HUES6 (cell line): ENCODE measurements at regions not wholly inside any gene's neighbourhood (a gene's known extent, or its start where the extent isn't known, plus 50 kb on each side); places are given as distances from the start of the nearest gene placed in this dataset.
"Not testable (repeated sequence)": the region's sequence is repeated elsewhere in the genome, so short reads cannot be mapped to it uniquely, and the experiment has no call there.

Experiments
- H3K27ac ChIP-seq: 2 replicates; pipeline ENCODE4 v1.7.0; 2013; ENCODE audit warnings: low read depth, mild to moderate bottlenecking, low read length, inconsistent platforms
- H3K27me3 ChIP-seq: 2 replicates; pipeline ENCODE4 v1.6.1; 2013; ENCODE audit warnings: low read length; ENCODE audit not compliant: control insufficient read depth, insufficient read depth
- H3K36me3 ChIP-seq: 2 replicates; pipeline ENCODE4 v1.6.1; 2013; ENCODE audit warnings: low read length; ENCODE audit not compliant: control insufficient read depth, insufficient read depth
- H3K4me1 ChIP-seq: 2 replicates; pipeline ENCODE4 v1.6.1; 2013; ENCODE audit warnings: low read length; ENCODE audit not compliant: control insufficient read depth, insufficient read depth
- H3K4me3 ChIP-seq: 2 replicates; pipeline ENCODE4 v1.5.1; 2013; ENCODE audit warnings: low read depth, low read length
- H3K9ac ChIP-seq: one replicate; pipeline ENCODE4 v1.6.1; 2013; ENCODE audit warnings: mild to moderate bottlenecking, low read length
- H3K9me3 ChIP-seq: 2 replicates; pipeline ENCODE4 v1.6.1; 2013; ENCODE audit warnings: low read depth, low read length; ENCODE audit not compliant: control insufficient read depth, insufficient read depth

DNA sequence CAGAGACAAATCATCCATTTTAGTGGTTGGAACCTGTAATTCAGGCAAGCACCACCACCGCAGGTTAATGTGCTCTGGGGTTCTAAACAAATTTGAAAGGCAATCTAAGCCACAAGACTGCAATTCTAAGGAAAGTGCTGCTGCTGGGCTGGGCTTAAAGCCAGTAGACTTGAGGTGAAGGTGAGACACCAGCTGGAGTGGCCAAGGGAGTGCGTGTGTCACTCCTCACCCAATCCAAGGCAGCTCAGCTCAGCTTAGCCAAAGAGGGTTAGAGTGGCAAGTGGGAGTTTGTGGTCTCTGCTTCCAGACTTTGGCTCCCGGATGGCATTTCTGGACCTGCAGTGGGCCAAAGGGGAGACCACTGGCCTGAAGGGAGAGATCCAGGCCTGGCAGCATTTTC is 1655.6 kb downstream of the SI start:
- Histone ChIP-seq H3K9me3 (no peaks in the 10 kb centered on the region), H3K27me3 (no peaks in the 10 kb centered on the region), H3K4me1 (no peaks in the 10 kb centered on the region), H3K36me3 (no peaks in the 10 kb centered on the region), H3K4me3 (no peak overlapping the region), H3K27ac (no peak overlapping the region), H3K9ac (no peak overlapping the region)

GRCh38 chr3:163391407-163392181 is 1686.7 kb downstream of the SI start:
- no peaks in the 10 kb centered on the region for H3K9me3 ChIP-seq
- H3K36me3 ChIP-seq, result no peaks in the 10 kb centered on the region
- H3K27ac ChIP-seq, result no peak overlapping the region
- no peaks in the 10 kb centered on the region for H3K4me1 ChIP-seq
- H3K27me3 ChIP-seq, result no peaks in the 10 kb centered on the region
- no peak overlapping the region for H3K9ac ChIP-seq
- H3K4me3 ChIP-seq, result no peak overlapping the region

GRCh38 chr3:163384383-163384782 is 1693.9 kb downstream of the SI start:
- Histone ChIP-seq H3K9ac (no peak overlapping the region), H3K4me1 (no peaks in the 10 kb centered on the region), H3K27ac (no peak overlapping the region), H3K4me3 (no peak overlapping the region), H3K9me3 (no peaks in the 10 kb centered on the region), H3K36me3 (no peaks in the 10 kb centered on the region), H3K27me3 (no peaks in the 10 kb centered on the region)

DNA sequence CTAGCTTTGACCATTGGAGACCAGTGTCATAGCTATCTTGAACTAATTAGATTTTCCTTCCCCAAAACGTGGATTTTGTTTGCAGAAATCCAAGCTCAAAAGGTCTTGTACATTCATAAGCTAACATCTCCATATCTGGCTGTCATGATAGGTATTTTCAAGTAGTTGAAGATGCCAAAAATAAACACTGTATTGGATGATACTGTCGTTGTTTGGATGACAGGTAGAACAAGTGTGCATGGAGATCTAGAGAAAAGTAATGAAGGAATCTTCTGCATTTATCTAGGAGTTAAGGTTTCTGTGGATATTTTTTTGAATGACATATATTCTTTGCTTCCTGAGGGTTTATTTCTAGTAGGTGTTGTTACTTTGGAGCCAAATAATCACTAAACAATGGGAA is 1696.1 kb downstream of the SI start:
- H3K27me3 ChIP-seq, result no peaks in the 10 kb centered on the region
- H3K36me3 ChIP-seq, result no peaks in the 10 kb centered on the region
- H3K4me1 ChIP-seq, result no peaks in the 10 kb centered on the region
- H3K9me3 ChIP-seq, result no peaks in the 10 kb centered on the region
- H3K4me3 ChIP-seq, result no peak overlapping the region
- H3K9ac ChIP-seq, result no peak overlapping the region
- no peak overlapping the region for H3K27ac ChIP-seq

DNA sequence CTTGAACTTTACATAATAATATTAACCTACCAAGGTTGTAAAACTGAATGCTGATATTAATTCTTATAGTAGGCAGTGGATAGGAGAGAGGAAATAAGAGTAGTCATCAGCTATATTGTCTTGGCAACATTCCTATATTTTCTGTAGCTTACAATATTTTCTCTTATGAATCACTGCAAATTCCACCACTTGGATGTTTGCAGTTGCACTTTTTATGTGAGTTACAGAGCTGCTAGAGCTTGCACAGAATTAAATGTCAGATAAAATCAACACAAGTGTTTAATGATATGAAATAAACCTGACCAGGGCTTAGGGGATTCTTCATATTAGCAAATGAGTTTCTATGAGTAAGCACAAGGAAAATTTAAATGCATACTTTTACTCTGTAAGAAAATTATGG is 1710.1 kb downstream of the SI start:
- Histone ChIP-seq H3K36me3 (no peaks in the 10 kb centered on the region), H3K27ac (no peak overlapping the region), H3K27me3 (no peaks in the 10 kb centered on the region), H3K9ac (no peak overlapping the region), H3K9me3 (peaks cover 4% of the 10 kb centered on the region; the same call in 1 of the 2 replicates), H3K4me1 (no peaks in the 10 kb centered on the region), H3K4me3 (no peak overlapping the region)

DNA sequence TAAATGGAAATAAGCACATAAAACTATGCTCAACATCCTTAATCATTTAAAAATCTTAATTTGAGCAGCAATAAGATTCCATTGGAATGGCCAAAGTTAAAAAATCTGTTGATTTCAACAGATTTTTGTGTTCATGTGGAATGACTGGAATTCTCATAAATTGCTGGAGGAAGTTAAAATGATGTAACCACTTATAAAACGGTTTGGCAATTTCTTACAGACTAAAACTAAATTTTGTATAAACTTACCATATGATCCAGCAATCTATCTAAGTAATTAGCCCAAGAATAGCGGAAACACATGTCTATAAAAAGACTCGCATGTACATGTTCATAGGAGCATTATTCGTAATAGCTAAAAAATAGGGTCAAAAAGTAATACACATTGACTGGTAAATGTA is 1713.6 kb downstream of the SI start:
- no peak overlapping the region for H3K9ac ChIP-seq
- H3K27ac ChIP-seq, result no peak overlapping the region
- H3K36me3 ChIP-seq, result no peaks in the 10 kb centered on the region
- H3K27me3 ChIP-seq, result no peaks in the 10 kb centered on the region
- H3K4me3 ChIP-seq, result no peak overlapping the region
- no peaks in the 10 kb centered on the region for H3K4me1 ChIP-seq
- peaks cover 4% of the 10 kb centered on the region; the same call in 1 of the 2 replicates for H3K9me3 ChIP-seq

- Histone ChIP-seq H3K4me1 (no peaks in the 10 kb centered on the region), H3K27me3 (no peaks in the 10 kb centered on the region), H3K9me3 (no peaks in the 10 kb centered on the region), H3K4me3 (no peak overlapping the region), H3K36me3 (no peaks in the 10 kb centered on the region), H3K27ac (no peak overlapping the region), H3K9ac (no peak overlapping the region)
Measured at GRCh38 chr3:163362151-163362550, 1716.1 kb downstream of the SI start.

- H3K27me3 ChIP-seq, H3K4me3 ChIP-seq, H3K4me1 ChIP-seq, H3K9ac ChIP-seq, H3K36me3 ChIP-seq, H3K9me3 ChIP-seq, H3K27ac ChIP-seq: not testable (repeated sequence)
Measured at GRCh38 chr3:163361357-163361878, 1716.9 kb downstream of the SI start.

DNA sequence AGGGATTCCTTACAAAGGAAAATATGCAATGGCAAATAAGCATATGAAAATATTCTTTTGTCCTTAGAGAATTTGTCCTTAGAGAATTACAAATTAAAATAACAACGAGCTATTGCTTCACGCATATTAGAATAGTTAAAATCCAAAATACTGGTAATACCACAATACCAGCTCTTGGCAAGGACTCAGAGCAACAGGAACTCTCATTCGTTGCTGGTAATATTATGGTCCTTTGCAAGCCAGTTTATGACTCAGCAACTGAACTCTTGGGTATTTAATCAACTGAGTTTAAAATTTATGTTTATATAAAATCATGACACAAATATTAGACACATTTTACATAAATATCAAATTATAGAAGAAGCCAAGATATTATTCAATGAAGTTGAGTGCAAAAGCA is 1730.4 kb downstream of the SI start:
- H3K27me3 ChIP-seq, result no peaks in the 10 kb centered on the region
- H3K27ac ChIP-seq, result no peak overlapping the region
- H3K9ac ChIP-seq, result no peak overlapping the region
- no peaks in the 10 kb centered on the region for H3K36me3 ChIP-seq
- no peaks in the 10 kb centered on the region; the same call in 1 of the 2 replicates for H3K4me1 ChIP-seq
- no peak overlapping the region for H3K4me3 ChIP-seq
- no peaks in the 10 kb centered on the region for H3K9me3 ChIP-seq

DNA sequence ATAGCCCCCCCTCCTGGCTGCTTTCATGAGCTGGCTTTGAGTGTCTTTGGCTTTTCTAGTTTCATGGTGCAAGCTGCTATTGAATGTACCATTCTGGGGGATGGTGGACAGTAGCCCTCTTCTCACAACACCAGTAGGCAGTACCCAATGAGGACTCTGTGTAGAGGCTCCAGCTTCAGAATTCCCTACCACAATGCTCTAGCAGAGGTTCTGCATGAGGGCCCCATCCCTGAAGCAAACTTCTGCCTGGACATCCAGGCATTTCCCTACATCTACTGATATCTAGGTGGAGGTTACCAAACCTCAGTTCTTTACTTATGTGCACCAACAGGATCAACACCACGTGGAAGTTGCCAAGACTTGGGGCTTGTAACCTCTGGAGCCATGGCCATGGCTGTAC is 1742.9 kb downstream of the SI start:
- no peak overlapping the region for H3K9ac ChIP-seq
- no peaks in the 10 kb centered on the region for H3K4me1 ChIP-seq
- H3K27ac ChIP-seq, result no peak overlapping the region
- H3K9me3 ChIP-seq, result peaks cover 22% of the 10 kb centered on the region
- no peaks in the 10 kb centered on the region for H3K36me3 ChIP-seq
- H3K4me3 ChIP-seq, result no peak overlapping the region
- no peaks in the 10 kb centered on the region for H3K27me3 ChIP-seq

DNA sequence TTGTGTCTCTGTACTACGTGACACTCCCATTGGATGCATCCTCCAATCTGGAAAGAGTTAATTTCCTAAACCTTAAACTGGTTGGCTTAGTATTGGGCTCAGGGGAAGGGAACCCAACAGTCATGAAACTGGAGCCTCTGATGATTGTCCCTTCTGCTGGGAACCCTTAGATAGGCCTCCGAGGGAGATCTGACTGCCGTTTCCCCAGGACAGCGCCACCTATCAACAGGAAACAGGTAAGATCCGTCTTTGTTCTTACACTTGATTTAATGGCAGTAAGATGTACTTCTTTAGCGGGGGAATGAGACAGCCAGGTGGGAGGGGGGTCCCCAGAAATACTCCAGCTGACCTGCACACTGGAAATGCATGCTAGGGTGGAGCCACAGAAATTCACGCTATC is 1749.6 kb downstream of the SI start:
- Histone ChIP-seq H3K9me3 (peaks cover 2% of the 10 kb centered on the region), H3K4me3 (no peak overlapping the region), H3K9ac (no peak overlapping the region), H3K27me3 (no peaks in the 10 kb centered on the region), H3K4me1 (no peaks in the 10 kb centered on the region), H3K36me3 (no peaks in the 10 kb centered on the region), H3K27ac (no peak overlapping the region)
